Neural crest cell (in vitro differentiated cells): ENCODE measurements at regions not wholly inside any gene's neighbourhood (a gene's known extent, or its start where the extent isn't known, plus 50 kb on each side); places are given as distances from the start of the nearest gene placed in this dataset.

ENCODE experiments used
- DNase-seq: peaks from one replicate; pipeline ENCODE4 v3.0.0; 2021; ENCODE audit warnings: low read depth, mixed read lengths, low spot score
- H3K27ac Mint-ChIP-seq: one replicate; pipeline ENCODE4 v1.8.0; 2021; ENCODE audit warnings: mild to moderate bottlenecking, mixed read lengths; ENCODE audit not compliant: unreplicated experiment
- H3K27me3 Mint-ChIP-seq: 2 replicates; pipeline ENCODE4 v1.8.0; 2021; ENCODE audit warnings: low read depth, mild to moderate bottlenecking, mixed read lengths
- H3K36me3 Mint-ChIP-seq: 2 replicates; pipeline ENCODE4 v1.8.0; 2021; ENCODE audit warnings: low read depth, mild to moderate bottlenecking, mixed read lengths
- H3K4me1 Mint-ChIP-seq: 2 replicates; pipeline ENCODE4 v1.8.0; 2021; ENCODE audit warnings: mixed read lengths
- H3K4me3 Mint-ChIP-seq: one replicate; pipeline ENCODE4 v1.8.0; 2021; ENCODE audit warnings: mild to moderate bottlenecking, mixed read lengths
- H3K9me3 Mint-ChIP-seq: 2 replicates; pipeline ENCODE4 v1.8.0; 2021; ENCODE audit warnings: mixed read lengths
- TF ChIP-seq, protein P1 (sequence below): fragments of 200-600 bp; sonication (generic); conservative IDR thresholded peaks from 2 replicates; pipeline ENCODE4 v1.5.0; 2021; ENCODE audit warnings: antibody characterized with exemption, mild to moderate bottlenecking

DNA sequence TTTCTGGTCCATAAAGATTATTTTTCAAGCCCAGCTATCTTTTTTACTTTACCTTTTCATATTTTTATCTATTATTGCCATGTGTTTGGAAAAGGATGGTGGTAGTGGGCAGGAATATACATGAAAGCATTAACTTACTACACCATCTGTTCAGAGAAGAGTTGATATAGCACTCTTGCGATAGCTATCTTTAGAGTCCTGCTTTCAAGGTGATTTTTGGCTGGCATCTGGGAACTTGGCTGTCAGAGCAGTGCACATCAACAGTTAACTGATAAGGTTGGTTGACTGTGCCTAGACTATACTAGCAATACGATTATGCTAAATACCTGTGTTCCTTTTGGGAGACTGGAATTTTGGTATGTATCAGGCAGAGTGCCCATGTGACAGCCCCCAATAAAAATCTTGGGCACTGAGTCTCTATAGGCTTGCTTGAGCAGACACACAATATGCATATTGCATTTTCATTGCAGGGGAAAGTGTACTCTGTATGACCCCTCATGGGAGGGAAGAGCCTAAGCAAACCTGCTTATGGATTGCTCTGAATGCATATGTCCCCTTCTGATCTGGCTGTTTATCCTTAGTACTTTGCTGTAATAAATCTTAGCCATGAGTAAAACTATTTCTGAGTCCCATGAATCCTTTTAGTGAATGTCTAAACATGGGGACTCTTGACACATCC, 227.6 kb upstream of the C9orf72 start:
- Mint-ChIP-seq H3K27me3 (no peaks in the 10 kb centered on the region), H3K9me3 (no peaks in the 10 kb centered on the region), H3K27ac (no peak overlapping the region), H3K4me1 (no peaks in the 10 kb centered on the region), H3K36me3 (no peaks in the 10 kb centered on the region), H3K4me3 (no peak overlapping the region)
- TF ChIP-seq, protein P1, sequence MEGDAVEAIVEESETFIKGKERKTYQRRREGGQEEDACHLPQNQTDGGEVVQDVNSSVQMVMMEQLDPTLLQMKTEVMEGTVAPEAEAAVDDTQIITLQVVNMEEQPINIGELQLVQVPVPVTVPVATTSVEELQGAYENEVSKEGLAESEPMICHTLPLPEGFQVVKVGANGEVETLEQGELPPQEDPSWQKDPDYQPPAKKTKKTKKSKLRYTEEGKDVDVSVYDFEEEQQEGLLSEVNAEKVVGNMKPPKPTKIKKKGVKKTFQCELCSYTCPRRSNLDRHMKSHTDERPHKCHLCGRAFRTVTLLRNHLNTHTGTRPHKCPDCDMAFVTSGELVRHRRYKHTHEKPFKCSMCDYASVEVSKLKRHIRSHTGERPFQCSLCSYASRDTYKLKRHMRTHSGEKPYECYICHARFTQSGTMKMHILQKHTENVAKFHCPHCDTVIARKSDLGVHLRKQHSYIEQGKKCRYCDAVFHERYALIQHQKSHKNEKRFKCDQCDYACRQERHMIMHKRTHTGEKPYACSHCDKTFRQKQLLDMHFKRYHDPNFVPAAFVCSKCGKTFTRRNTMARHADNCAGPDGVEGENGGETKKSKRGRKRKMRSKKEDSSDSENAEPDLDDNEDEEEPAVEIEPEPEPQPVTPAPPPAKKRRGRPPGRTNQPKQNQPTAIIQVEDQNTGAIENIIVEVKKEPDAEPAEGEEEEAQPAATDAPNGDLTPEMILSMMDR, result no peak
- DNase-seq, result no peak

- Mint-ChIP-seq H3K9me3 (no peaks in the 10 kb centered on the region), H3K36me3 (no peaks in the 10 kb centered on the region), H3K27me3 (no peaks in the 10 kb centered on the region), H3K4me1 (no peaks in the 10 kb centered on the region), H3K27ac (no peak overlapping the region), H3K4me3 (no peak overlapping the region)
- TF ChIP-seq, protein P1, result no peak
- DNase-seq, result no peak
Measured at GRCh38 chr9:27801545-27801944, 228.3 kb upstream of the C9orf72 start.

GRCh38 chr9:27802418-27802817, 229.1 kb upstream of the C9orf72 start:
- TF ChIP-seq, protein P1, result no peak
- H3K27me3 Mint-ChIP-seq, result no peaks in the 10 kb centered on the region
- H3K4me1 Mint-ChIP-seq, result no peaks in the 10 kb centered on the region
- H3K27ac Mint-ChIP-seq, result no peak overlapping the region
- no peaks in the 10 kb centered on the region for H3K9me3 Mint-ChIP-seq
- no peak overlapping the region for H3K4me3 Mint-ChIP-seq
- no peak for DNase-seq
- no peaks in the 10 kb centered on the region for H3K36me3 Mint-ChIP-seq

GRCh38 chr9:27808864-27809263, 235.6 kb upstream of the C9orf72 start:
- H3K4me3 Mint-ChIP-seq, result no peak overlapping the region
- no peaks in the 10 kb centered on the region for H3K4me1 Mint-ChIP-seq
- H3K27me3 Mint-ChIP-seq, result no peaks in the 10 kb centered on the region
- no peak overlapping the region for H3K27ac Mint-ChIP-seq
- peaks cover 7% of the 10 kb centered on the region for H3K9me3 Mint-ChIP-seq
- H3K36me3 Mint-ChIP-seq, result no peaks in the 10 kb centered on the region
- no peak for DNase-seq
- TF ChIP-seq, protein P1, result no peak

DNA sequence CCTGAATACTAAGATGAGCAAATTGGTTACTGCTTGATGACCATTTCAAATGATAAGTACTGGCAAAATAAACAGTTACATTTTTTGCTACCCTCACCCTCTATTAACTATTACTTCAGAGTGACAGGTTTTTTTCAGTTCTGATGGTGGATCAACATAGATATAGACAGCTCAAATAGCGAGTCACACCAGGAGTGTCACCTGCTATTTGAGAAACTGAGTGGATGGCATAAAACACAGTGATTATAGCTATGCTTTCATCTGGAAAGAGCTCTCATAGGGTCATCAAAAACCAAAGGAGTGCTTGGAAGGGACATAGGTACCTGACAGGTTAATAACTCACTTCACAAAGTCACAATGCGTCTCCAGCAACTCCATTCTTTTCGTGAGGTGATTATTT, 244.5 kb upstream of the C9orf72 start:
- DNase-seq, result no peak
- H3K9me3 Mint-ChIP-seq, result no peaks in the 10 kb centered on the region
- TF ChIP-seq, protein P1, result no peak
- no peak overlapping the region for H3K27ac Mint-ChIP-seq
- no peak overlapping the region for H3K4me3 Mint-ChIP-seq
- H3K4me1 Mint-ChIP-seq, result no peaks in the 10 kb centered on the region
- no peaks in the 10 kb centered on the region for H3K36me3 Mint-ChIP-seq
- H3K27me3 Mint-ChIP-seq, result no peaks in the 10 kb centered on the region

- Mint-ChIP-seq H3K27me3 (no peaks in the 10 kb centered on the region), H3K27ac (no peak overlapping the region), H3K36me3 (no peaks in the 10 kb centered on the region), H3K4me3 (no peak overlapping the region), H3K4me1 (no peaks in the 10 kb centered on the region), H3K9me3 (no peaks in the 10 kb centered on the region)
- TF ChIP-seq, protein P1, result no peak
- DNase-seq, result no peak
Measured at GRCh38 chr9:27818348-27818747, 245.1 kb upstream of the C9orf72 start.
